Dermis microvascular lymphatic vessel endothelial cell (primary cell): ENCODE measurements at regions not wholly inside any gene's neighbourhood (a gene's known extent, or its start where the extent isn't known, plus 50 kb on each side); places are given as distances from the start of the nearest gene placed in this dataset.
A peak's percentile ranks its signal among the peaks of the same experiment; 100 is the strongest.

Source experiments
- DNase-seq, 2 donors: peaks; one replicate each; pipeline versions ENCODE4 v3.0.0 to v3.0.0-alpha.2; 2010; ENCODE audit warnings: low read depth in 2 of 2

DNA sequence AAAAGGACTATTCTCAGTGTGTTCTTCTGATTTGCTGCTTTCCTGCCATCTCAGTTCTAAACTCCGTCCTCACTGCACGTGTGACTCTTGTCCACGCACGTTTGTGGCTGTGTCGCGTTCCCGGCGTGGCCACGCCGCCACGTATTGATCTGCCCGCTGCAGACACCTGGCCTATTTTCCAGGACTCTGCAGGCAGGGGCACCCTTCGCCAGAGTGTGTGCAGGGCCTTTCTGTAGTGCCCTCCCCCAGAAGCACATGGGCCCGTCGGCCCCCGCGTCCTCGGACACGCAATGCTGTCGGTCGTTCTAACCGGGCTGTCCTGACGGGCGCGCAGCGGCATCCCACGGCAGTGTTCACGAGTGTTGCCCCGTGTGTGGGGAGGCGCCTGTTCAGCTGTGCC is 87.6 kb downstream of the YTHDF1 start:
- DNase-seq: no peak

- peak in 1 of 2 donors; percentile 17 for DNase-seq
Measured at GRCh38 chr20:63127700-63128364, 88.1 kb downstream of the YTHDF1 start.

DNA sequence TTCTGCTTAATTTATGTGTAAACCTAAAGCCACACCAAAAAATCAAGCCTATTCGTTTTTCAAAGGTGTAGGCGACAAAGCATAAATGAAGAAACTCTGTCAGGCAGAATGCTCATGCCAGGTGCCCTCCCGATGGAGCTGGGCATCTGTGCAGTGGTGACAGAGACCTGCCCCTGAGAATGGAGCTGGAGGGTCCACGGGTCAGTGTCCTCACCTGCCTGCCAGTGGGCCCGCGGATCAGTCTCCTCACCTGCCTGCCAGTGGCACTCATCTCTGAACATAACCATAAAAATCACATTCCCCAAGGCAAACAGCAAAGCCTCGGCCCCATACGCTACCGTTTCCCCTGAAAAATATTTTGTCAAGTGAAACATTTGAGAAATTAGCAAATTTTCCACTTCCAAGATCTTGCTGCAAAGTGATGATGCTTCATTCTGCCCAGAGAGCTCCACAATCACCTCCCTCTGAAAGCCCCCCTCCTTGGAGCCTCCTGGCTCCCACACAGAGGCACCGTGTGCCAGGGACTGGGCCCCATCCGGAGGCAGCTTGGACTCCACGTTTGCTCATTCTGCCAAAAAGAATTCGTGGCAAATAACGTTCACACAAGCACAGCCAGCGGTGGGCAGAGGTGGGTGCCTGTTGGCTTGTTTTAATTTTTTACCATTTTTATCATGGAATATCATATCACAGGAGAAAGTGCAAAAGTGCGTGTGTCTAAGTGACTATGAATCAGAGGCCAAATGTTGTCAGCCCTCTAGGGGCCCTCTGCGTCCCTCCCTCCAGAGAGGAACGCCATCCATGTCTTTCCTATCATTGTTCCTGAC is 88.8 kb downstream of the YTHDF1 start:
- no peak for DNase-seq

GRCh38 chr20:63125838-63126601 is 89.9 kb downstream of the YTHDF1 start:
- DNase-seq: peak in 1 of 2 donors; percentile 7

- DNase-seq: no peak
Measured at GRCh38 chr20:63125581-63125837, 90.4 kb downstream of the YTHDF1 start.

DNA sequence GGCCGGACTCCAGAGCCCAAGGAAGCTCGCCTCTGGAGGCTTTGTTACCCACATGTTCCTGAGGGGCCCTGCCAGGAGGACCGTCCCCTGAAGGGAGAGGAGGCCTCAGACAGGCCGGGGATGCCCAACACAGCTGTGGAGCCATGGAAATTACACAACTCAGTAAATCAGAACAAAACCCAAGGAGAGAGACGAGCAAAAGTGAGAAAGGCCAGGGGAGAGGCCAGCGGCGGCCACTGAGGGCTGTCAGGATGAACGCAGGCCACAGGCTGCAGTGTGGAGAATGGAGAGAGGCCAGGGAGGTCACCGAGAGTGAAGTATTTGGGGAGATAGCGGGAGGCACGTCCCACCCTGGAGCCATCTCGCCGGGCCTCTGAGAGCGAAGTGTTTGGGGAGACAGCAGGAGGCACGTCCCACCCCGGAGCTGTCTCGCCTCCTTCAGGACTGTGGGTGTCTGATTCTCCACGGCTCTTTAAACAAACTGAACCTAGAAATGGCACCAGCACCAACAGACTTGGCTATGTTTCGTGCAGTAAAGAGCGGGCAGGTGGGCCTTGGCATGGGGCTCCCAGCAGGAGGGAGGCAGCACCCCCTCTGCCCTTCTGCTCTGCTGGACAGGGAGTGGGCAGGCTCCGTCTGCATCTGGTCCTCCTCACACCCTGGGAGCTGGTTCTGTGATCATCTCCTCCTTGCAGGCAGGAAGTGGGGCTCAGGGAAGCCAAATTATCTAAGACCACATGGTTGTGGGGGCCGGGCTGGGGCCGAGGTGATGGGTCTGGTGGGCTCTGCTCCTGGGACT is 91.0 kb downstream of the YTHDF1 start:
- no peak for DNase-seq

DNA sequence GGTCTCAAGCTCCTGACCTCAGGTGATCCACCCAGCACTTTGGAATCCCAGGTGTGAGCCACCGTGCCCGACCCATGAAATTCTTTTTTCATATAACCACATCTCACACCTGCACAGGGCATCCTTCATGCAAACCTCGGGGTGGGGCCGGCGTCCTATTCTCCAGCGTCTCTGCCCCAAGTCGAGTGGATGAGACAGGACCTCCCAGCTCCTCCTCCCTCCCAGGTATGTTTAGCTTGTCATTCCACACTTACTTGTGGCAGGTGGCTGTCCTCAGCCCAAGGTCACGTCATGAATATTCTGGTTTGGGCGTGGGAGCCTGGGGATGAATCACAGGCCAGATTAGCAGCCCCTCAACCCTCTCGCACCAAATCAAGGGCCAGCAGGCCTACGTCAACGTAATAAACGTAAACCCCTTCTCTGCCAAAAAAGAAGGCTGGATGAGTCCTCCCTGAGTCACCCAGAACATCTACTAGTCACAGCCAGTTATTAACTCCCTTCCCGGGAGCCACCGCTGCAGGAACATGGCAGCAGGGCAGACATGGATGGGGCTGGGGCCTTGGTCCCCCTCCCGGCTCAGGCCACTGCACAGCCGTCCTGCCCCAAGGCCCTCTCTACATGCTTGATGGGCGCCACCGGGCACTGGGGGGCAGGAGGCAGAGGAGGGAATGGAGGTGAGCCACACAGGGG is 91.7 kb downstream of the YTHDF1 start:
- no peak for DNase-seq

DNA sequence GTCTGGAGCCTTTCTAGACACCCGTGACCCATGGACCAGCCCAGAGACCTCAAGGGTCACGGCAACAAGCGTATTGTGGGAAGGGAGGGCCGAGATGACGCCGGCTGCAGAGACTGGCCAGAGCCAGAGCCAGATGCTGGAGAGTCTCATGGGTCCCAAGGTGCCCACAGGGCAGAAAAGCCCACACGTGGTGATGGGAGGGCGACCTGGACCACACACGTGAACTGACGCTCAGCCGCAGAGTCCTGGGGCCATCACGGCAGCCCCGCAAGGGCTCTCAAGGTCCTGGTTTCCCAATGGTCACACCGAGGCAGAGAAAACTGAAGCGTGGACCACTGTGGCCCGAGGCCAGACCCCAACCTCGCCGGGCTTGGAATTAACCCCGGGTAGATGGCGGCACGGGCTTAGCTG is 92.6 kb downstream of the YTHDF1 start:
- DNase-seq: no peak

DNA sequence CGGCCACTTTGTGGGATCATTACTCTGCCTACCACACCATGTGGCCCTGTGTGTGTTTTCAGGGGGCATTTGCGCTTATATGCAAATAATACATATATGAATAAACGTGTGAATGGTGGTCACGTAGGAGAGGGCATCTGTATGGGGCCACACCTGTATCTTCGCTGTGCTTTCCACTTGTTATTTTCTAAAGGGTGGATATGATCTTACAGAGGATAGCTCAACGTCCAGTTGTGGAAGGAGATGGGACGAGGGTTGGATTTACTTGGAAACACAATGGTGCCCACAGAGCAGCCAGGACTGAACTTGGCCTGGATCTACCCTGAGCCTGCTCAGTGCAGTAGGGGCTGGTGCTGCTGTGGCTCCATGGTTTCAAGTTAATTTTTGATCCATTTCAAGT is 93.3 kb downstream of the YTHDF1 start:
- no peak for DNase-seq

GRCh38 chr20:63121749-63122405 is 94.1 kb downstream of the YTHDF1 start:
- no peak for DNase-seq

DNA sequence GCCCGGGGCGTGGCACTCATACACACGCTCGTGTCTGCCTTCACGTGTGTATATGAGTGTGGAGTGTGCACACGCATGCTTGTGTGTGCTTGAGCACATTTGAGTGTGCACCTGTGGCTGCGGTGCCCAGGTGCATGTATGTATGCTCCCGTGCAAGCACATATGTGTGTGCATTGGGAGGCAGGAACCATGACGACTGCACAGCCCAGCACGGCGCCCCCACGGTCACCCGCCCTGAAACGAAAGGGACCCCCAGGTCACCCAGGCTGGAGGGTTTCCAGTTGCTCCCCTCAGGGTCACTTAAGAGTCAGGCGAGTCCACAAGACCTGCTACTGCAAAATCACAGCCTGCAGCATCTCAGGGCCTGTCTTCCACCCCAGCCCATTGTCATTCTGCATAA is 94.7 kb downstream of the YTHDF1 start:
- DNase-seq: no peak

GRCh38 chr20:63120808-63121090 is 95.2 kb downstream of the YTHDF1 start:
- no peak for DNase-seq

- DNase-seq: no peak
Measured at GRCh38 chr20:63119963-63120807, 95.7 kb downstream of the YTHDF1 start.

DNA sequence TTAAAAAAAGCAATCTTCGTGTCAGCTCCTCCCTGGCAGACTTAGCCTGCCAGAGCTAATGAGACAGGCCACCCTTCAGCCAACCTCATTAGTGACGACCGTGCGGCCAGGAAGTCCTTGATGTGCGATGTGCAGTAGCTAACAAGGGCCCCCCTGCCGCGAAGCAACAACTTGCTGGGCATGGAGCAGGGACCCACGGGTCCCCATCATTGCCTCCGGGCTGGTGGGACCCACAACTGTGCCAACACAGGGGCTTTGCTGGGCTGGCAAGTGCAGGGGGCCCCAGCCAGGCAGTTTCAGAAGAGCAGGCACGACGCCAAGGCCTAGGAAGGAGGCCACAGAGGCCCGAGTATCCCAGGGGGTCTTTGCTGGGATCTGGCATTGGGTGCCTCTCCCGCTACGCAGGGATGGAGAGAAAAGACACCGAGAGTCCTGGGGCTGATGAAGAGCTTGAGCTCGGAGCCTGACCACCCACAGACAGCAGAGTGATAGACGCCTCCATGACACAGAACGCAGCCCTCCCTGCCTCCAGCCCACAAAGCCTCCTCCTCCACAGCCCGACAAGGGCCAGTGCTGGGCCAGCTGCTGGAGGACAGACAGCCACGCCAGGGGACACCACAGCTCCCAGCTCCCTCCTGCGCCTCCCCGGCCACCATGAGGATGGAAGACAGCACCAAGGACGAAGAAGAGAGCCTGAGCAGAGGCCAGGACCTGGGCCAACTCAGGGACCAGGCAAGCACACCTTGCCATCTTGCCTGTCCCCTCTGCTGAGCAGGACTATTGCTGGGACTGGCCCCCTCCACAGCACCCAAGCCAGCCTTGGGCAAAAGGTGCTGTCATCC is 96.6 kb downstream of the YTHDF1 start:
- no peak for DNase-seq

DNA sequence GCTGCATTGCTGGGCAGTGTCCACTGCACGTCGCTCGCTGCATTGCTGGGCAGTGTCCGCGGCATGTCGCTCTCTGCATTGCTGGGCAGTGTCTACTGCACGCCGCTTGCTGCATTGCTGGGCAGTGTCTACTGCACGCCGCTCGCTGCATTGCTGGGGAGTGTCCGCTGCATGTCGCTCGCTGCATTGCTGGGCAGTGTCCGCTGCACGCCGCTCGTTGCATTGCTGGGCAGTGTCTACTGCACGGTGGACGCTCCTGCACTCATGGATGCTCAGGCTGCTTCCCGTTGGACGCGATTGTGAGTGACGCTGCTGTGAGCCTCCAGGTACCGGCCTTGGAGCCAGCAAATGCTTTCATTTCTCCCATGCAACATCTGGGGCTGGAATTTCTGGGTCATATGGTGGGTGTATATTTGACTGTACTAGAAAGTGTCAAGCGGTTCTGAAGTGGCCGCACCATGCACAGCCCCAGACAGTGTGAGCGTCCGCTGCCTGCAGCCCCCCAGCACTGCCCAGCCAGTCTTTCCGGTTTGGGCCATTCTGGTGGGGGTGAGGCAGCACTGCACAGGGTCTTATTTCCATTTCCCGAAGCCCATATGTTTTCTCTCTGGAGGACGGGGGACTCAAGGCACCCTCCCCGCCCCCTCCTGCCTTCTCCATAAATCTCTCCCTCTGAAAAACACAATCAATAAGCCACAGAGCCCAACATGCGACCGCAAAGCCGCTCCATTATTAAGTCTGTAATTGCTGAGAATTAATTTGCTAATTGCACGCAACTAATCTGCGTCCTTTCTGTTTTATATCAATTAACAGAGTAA is 97.4 kb downstream of the YTHDF1 start:
- no peak for DNase-seq

- no peak for DNase-seq
Measured at GRCh38 chr20:63117661-63118302, 98.1 kb downstream of the YTHDF1 start.

- no peak for DNase-seq
Measured at GRCh38 chr20:63117151-63117550, 98.8 kb downstream of the YTHDF1 start.
